T-helper 2 cell treated with Interferon-gamma antibody and Interleukin-4, amounts not matched to agents 100 ng/mL and 5 ng/mL, for 36 hours (primary cell): ENCODE measurements at regions not wholly inside any gene's neighbourhood (a gene's known extent, or its start where the extent isn't known, plus 50 kb on each side); places are given as distances from the start of the nearest gene placed in this dataset.

Experiments used
- intact Hi-C: fragments of 100-400 bp; cut with micrococcal nuclease; formaldehyde crosslinking; loops from one replicate; pipeline ENCODE4 v1.15.1; 2023

DNA sequence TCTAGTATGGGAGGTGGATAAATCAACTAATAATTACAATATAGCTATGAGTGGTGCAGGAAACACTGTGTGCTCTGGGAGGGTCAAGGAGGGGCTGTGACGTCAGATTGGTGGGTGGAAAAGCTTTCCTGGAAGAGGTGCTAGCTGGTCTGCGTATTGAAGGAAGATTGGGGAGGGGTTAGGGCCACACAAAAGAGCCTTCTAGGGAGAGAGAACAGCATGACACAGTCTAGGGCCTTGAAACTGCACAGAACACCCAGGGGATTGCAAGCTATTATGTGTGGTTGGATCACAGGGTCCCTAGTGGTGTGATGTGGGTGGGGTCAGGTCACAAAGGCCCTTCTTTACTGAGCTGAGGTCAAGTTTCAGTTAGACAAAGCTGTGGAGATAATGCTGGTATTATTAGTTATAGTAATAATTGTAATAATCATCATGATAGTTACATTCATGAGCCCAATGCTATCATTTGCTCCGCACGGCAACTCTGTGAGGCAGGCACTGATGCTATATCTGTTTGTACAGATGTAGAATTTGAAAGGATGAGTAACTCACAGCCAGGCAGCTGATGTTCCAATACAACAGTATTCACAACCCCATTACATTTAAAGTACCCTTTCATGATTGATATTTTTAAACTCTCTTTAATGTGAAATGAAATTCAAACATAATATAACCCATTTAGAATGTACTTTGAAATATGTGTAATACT lies 197.4 kb upstream of the IL12B start:
- intact Hi-C loops: no loop called here

DNA sequence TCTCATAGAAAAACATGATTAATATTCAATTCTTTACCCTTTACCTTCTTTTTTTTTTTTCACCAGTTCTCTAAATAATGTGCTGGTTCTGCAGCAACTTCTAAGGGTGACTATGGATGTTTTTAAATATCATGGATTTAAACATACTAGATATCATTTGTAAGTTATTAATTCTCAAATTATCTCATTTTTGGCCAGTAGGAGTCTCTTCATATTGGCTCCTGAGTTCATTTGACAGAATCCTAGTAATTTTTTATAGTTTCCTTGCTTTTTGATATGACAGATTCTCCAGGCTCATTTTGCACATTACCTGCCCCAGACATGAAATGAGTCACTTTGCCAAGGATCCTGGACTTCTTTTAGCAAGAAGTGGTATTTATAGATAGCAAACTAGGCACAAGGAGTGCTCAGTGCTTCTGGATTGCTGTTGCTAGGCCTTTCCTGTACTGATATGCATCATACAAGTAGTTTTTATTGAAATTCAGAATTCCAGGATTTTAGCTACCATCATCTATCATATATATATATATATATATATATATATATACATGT lies 201.3 kb upstream of the IL12B start:
- intact Hi-C loops: no loop called here

DNA sequence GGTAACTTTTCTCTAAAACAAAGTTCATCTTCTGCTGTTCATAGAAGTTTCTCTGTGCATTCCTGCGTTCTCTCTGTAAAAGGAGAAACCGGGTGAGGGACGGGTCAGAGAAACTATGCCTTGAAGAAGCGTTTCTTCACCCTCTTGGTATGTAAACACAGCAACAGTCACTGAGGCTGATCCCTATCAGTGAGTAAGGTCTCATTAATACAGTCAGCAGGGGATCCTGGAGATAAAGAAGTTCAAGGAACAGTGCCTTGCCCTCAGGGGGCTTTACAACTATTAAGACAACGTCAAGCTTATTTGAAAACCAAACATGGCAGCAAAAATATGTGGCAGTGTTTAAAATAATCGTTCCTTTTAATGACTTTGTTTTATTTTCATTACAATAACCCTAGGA lies 202.9 kb upstream of the IL12B start:
- intact Hi-C loops: no loop called here

DNA sequence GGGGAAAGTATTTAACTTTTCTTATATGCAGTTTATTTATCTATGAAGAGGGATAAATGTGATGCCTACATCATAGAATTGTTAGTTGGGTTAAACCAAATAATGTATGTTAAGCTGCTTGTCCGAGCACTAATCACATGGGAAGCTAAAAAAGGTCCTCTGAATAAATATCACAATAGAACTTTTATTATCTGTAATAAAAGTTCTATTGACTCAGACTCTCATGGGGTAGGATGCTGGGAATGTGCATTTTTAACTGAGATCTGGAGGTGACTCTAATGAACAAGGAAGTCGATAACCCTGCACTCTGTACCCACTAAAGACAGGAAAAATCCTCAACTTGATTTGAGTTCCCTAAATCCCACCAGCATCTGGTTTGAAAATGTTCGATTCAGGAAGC lies 205.9 kb upstream of the IL12B start:
- intact Hi-C loops: no loop called here

DNA sequence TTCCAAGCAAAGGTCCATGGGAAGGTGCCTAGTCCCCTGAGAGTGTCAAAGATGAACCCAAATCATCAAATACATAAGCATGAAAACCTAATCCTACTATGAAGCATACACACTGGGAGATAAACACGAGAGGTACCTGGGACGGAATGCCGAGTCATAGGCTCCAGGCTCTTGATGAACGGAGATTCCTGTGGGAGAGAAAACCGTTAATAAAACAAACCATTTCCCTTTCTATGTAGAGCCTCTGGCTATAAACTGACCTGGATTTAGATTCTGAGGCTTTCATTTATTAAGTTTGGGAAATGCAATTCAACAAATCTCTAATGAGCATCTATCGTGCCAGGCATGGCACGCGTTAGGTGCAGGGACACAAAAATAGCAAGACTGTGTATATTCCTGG lies 206.4 kb upstream of the IL12B start:
- intact Hi-C loops: no loop called here

DNA sequence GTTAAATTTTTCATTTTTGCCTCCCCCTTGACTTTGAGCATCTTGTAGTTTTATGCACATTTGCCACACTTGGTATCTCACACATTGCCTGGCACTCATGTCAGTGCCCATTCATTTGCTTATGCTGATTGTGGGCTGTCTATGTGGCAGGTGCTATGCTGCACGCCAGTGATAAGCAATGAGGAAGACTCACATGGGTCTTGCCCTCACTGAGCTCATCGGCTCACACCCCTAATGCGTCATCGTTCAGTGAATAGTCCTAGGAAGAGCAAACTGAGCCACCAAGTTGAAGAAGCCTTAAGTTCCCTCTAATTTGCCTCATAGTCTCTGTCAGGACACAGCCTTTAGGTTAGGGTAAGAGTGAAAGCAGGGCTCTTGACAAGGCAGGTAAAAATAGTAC lies 209.4 kb upstream of the IL12B start:
- intact Hi-C loops: no loop called here

DNA sequence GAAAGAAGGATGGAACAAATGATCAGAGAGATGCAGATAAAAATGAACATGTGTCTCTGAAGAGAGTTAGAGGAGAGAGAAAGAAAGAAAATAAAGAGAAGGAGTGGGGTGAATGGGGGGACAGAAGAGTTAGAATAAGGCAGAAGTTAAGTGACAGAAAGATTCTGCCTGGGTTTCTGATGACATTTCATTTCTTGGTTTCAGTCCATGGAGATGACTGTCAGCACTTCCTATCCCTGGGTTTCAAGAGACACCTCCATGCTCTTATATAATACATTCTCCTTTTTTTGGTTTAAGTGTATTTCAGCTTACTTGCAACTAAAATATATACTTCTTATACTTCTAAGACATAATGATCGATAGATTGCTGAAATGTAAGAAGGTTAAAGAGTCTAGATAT lies 213.0 kb upstream of the IL12B start:
- intact Hi-C loops: no loop called here

DNA sequence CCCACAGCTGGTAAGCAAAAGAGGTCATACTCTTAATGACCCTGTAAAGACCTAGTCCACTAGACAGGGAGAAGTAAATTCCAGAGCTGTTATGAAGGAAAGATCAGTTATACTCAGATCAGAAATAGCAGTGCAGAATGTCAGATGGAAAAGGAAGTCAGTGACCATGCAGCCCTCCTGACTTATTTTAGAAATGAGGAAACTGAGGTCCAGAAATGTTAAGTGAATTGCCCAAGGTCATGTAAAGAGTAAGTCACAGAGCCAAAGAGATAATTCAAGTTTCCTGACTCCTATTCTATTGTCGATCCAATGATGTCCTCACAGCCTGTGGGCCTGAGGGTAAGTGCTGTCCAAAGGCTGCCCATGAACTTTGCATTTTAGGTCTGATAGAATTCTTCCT lies 214.9 kb upstream of the IL12B start:
- intact Hi-C loops: no loop called here

DNA sequence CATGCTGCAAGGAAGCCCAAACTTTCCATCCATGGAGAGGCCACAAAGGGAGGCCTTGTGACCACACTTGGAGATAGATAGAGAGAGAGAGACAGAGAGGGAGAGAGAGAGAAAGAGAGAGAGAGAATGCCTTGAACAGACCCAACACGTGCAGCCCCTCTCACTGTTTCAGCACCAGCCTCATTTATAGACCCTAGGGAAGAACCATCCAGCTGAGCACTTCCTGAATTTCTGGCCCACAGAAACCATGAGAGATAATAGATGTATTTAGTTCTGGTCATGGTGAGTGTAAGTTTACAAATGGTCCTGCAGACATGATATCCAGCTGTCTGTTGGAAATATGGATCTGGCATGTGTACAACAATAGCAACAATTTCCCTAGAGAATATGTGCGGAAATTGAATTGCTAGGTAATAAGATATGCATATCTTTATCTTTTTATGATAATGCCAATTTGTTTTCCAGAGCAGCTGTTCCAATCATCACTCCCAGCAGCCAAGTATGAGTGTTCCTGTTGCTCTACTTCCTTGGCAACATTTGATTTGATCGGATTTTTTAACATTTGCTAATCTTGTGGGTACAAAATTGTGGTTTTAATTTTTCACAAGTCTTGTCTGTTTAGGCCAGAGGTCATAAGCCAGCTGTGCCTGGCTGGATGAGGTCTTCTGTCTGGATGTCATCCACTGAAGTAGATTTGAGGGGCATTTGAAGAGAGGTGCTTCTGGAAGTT lies 217.3 kb upstream of the IL12B start:
- intact Hi-C loops: no loop called here

DNA sequence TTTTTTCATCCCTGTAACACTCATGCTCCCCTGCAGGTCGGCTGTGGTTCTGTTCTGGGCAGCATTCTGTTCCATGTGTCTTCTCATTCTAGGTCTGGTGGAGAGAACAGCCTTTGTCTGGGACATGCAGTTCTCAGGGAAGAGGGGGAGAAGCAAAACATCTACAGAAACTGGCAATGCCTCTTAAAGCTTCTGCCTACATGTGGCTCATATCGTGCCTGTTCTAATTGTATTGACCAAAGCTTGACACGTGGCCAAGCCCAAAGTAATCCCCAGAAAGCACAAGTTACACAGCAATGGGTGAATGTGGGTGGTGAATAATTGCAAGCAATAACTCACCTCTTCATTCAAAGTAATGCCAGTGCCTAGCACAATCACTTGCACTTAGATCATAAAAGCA lies 218.2 kb upstream of the IL12B start:
- intact Hi-C loops: no loop called here

DNA sequence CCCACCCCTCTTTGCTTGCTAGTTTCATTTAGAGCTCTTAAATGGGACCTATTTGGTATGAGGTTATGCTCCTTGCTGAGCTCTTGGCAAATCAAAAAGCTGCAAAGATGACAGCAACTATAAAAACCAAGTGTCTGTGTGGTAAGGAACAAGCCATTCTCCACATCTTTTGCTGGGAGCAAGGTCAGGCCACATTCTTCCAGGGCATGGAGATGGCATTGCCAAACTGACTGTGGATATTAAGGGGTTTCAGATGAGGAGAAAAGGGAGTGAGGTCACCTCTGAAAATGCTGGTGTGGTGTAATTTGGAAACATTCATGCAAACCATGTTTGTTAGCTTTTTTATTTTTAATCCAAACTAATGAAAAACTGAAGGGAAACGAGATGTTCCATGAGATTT lies 218.8 kb upstream of the IL12B start:
- intact Hi-C loops: no loop called here

DNA sequence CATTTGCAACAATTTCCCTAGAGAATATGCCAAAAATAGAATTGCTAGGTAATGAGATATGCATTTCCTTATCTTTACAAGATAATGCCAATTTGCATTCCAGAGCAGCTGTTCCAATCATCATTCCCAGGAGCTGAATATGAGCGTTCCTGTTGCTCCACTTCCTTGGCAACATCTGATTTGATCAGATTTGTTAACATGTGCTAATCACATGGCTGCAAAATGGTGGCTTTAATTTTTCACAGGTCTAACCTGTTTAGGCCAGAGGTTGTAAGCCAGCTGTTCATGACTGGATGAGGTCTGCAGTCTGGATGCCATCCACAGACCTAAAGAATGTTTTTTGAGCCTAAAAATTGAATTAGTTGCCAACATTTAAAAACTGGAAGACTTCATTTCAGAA lies 220.7 kb upstream of the IL12B start:
- intact Hi-C loops: no loop called here

DNA sequence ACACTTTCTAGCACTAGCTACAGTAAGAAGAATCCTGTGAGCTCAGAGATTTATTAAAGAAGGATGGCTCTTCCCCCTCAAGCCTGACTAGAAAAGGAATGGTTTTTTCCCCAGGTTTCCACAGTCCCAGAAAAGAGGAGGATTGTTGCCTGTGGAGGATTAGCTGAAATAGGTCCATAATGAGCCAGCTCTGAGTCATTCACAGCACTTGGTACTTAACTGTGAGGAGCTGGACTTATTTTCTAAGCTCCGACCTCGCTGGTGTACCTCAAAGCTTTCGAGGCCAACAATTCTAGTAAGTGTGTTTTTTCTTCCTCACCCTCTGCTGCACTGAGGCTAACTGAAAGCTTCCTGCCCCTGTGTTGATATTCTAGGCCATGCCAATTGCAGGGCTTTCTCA lies 222.5 kb upstream of the IL12B start:
- intact Hi-C loops: no loop called here

DNA sequence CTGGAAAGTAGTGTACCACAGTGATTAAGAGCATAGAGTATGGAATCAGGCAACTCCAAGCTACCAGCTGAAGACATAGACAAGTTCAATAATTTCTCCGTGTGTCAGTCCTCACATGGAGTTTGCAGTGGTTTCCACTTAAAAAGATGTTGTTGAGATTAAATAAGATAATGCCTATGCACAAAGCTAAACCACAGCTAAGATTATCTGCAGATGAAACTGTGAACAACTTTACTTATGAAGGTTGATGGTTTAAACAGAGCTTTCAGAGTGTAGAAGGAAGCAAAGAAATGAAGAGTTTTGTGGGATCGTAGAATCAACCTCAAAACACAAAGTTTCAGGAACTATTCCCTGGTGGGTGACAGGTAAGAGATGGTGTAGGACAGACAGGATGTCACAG lies 223.5 kb upstream of the IL12B start:
- intact Hi-C loops: no loop called here

DNA sequence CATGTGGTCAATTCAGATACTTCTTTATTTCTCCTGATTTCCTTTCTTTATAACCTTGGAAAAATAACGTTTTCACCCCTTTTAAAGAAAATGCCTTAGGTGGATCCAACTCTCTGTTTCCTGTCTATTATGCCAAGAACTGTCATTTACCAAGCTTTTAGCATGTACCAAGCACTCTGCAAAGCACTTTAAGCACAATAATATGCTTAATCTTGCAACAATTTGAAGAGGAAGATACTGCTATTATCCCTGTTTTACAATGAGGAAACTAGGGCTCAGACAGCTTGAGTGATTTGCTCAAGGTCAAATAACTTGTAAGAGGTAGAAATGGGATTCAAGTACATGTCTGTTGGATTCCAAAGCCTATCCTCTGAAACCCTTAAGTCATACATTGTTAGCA lies 224.8 kb upstream of the IL12B start:
- intact Hi-C loops: no loop called here

DNA sequence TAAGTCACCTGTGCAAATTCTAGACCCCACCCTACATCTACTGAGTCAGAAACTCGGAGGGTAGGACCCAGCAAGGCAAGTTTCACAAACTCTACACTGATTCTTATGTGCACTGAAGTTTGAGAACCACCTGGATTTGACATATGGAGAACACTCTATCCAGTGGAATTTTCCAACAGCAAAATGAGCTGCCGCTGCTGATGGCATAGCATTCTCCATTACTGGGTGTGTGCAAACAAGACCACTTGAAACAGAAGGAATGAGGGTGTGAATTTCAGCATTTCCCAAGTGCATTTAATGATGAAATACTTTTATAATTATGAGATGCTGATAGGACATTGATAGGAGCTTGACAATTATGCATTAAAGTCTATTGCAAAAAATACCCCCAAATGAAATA lies 229.1 kb upstream of the IL12B start:
- intact Hi-C loops: no loop called here

DNA sequence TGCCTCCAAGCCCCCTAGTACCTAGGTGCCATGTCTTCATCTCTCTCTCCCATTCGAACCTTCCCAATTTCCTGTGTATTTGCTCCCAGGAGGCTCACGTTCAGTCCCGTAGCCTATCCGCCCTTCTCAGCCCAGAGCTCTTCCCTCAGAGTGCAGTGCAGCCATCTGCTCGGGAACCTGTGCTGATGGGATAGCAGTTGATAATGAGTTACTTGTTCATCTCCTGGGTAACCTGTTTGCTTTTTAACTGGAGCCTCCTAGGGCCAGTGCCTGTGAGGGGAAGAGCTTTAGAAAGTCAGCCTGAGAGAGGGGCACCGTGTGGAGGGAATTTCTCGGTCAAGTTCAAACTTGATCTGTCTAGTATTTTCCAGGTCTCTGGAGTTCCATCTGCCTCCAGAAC lies 229.8 kb upstream of the IL12B start:
- intact Hi-C loops: no loop called here

DNA sequence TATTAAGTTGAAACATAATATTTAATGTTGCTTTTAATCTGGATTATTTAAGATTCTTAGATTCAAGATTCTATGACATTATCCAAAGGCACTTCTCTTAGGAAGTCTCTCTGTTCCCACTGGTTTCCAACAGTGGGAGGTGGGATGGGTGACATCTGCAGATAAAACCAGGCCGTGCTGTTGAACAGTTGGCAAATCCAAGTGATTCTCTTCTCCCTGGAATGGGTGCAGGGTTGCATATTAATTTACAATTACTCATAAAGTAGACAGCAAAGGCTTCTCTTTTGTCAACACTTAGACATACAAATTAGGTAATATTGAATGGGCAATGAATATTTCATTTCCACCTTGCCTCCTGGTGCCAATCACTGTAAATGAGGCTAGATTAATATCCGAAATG lies 233.7 kb upstream of the IL12B start:
- intact Hi-C loops: no loop called here

DNA sequence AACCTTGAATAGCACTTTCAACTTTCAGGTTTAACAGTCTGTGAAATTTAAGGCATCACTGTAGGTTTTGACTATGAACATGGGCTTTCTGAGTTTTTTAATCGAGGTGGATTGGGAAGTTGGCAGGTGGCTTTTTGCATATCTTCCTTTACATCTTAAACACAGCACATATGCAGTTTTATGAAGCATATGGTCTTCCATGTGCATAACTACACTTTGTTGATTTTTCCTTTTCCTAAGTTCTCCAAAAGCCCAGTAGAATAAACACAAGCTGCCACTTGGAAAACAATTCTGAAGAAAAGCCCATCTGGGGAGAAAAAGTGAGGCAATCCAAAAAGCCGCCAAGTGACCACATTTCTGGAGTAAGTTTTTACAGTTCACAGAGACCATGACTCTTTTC lies 236.5 kb upstream of the IL12B start:
- intact Hi-C loops: no loop called here

DNA sequence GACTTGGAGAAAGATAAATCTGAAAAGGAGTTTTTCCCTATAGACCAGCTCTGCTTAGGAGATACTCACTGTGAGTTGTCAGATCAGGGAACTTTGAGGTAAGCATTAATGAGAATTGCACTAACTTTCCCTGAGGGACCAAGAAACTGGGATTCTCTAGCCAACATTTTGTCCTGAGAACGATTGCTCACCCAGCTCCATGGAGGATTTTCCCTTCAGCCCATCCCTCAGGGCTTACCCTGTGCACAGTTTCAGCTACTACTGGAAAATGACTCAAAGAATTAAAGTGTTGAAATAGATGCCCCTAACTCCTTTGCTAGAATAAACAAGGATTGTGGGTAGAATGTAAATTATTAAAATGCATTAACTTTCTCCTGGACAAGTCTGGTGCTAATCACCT lies 237.2 kb upstream of the IL12B start:
- intact Hi-C loops: no loop called here

DNA sequence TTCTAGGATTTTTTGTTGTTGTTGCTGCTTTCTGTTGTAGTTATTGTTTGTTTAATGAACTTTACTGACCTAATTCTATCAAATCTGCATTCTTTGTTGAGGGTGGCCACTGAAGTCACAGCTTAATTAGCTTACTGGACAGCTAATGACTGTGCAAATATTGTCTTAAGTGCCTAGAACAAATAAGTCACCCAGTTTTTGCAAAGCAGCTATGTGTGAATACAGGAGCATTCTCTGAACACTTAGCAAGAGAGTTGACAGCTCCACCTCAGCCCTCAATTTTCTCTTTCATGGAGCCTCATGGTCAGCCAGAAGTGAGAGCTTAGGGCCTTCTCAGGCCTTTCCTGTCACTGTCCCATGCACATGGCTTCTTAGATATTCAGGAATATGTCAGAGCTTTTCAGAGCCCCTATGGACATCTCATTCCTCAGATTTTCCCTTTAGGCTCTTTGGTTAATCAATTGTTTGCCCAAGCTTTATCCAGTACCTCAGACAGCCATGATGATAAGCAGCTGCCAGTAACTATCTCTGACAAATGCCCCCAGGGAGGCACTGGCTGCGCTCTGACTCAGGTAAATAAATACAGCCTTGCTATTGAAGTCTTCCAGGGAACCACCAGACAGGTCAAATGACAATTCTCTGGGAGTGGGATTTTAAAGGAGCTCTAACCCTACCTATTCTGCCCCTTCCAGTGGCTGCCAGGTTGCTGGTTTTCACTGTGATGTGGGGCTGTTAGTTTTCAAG lies 241.4 kb upstream of the IL12B start:
- intact Hi-C loops: no loop called here

DNA sequence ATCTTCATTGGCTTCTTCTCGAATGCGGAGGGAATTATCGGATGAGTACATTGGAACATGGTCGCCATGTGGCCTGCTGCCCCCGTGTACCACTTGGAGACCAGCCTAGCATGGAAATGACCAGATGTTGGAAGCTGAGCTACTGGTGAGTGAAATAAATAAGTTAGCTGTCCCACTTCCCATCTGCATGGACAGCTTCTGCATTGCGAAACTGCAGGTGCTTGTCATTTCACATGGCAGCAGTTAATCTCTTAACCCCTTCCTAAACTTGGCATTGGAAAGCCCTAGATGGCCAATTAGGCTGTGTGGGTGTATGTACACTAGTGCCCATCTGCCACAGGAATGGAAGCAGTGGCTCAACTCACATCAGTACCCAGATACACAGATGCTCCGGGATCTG lies 246.6 kb upstream of the IL12B start:
- intact Hi-C loops: no loop called here
